GM23248 (cell line): ENCODE measurements at regions not wholly inside any gene's neighbourhood (a gene's known extent, or its start where the extent isn't known, plus 50 kb on each side); places are given as distances from the start of the nearest gene placed in this dataset.

Experiments used
- EZH2 ChIP-seq: fragments of 200-600 bp; sonication (generic); IDR thresholded peaks from 2 replicates; pipeline ENCODE4 v1.6.1; 2018; ENCODE audit warnings: antibody characterized with exemption, mild to moderate bottlenecking; ENCODE audit not compliant: insufficient read depth, poor library complexity, severe bottlenecking
- EZH2phosphoT487 ChIP-seq: fragments of 200-600 bp; sonication (generic); IDR thresholded peaks from 2 replicates; pipeline ENCODE4 v1.6.1; 2018; ENCODE audit warnings: antibody characterized with exemption, moderate library complexity, mild to moderate bottlenecking, low read depth; ENCODE audit not compliant: insufficient read depth

DNA sequence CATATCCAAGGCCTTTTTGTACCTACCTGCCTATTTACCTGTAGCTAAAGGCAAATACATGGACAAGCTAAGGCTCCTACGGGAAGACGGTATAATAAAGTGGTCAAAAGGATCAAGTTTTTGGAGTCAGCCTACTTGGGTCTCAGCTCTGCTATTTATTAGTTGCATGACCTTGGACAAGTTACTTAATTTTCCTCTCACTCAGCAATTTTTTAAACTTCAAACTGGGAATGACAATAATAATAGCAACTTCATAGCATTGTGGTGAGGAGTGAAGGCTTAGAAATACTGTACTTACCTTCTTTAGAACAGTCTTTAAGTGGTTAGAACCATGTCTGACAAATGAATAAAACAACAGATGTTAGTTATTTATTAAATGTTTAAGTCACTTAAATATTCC is 60.2 kb upstream of the SLC35F3 start:
- TF ChIP-seq EZH2, result no peak
- TF ChIP-seq EZH2phosphoT487, result no peak
